H1 (cell line): ENCODE measurements at regions not wholly inside any gene's neighbourhood (a gene's known extent, or its start where the extent isn't known, plus 50 kb on each side); places are given as distances from the start of the nearest gene placed in this dataset.

Experiments
- CTCF ChIA-PET: fragments of 300-600 bp; sonication (Branson Sonifier 250); formaldehyde crosslinking; loops from one replicate; lab custom pipeline; 2021; ENCODE audit not compliant: partially characterized antibody; lab: Charles Lee
- POLR2A ChIA-PET: fragments of 300-600 bp; sonication (Branson Sonifier 250); formaldehyde crosslinking; loops from one replicate; lab custom pipeline; 2021; ENCODE audit warnings: inconsistent platforms; ENCODE audit not compliant: partially characterized antibody; lab: Charles Lee
- DNase-seq, 2 experiments: peaks; one replicate each; pipeline versions ENCODE4 v3.0.0 to v3.0.0-alpha.2; 2010 to 2022; ENCODE audit warnings: low spot score in 2 of 2, low read depth in 1 of 2, mixed read lengths in 1 of 2
- FAIRE-seq: peaks from 2 replicates; lab custom pipeline; 2011; peaks lifted over from hg19 to GRCh38; lab: Jason Lieb, UNC
- H2AFZ ChIP-seq: 2 replicates; pipeline ENCODE4 v1.8.1; 2012; ENCODE audit warnings: low read length, inconsistent platforms
- H2AK5ac ChIP-seq: 2 replicates; pipeline ENCODE4 v1.6.1; 2013; ENCODE audit warnings: low read depth, low read length
- H2BK120ac ChIP-seq: replicated peaks from 2 replicates; pipeline ENCODE3; 2013; ENCODE audit warnings: low read depth, low read length, inconsistent platforms
- H2BK12ac ChIP-seq: 2 replicates; pipeline ENCODE4 v1.6.1; 2013; ENCODE audit warnings: low read depth, low read length
- H2BK15ac ChIP-seq: 2 replicates; pipeline ENCODE4 v1.6.1; 2013; ENCODE audit warnings: low read length
- H2BK20ac ChIP-seq: 2 replicates; pipeline ENCODE4 v1.6.1; 2013; ENCODE audit warnings: low read length
- H2BK5ac ChIP-seq: 2 replicates; pipeline ENCODE4 v1.6.1; 2013; ENCODE audit warnings: low read depth, low read length
- H3K14ac ChIP-seq: 2 replicates; pipeline ENCODE4 v1.6.1; 2013; ENCODE audit warnings: inconsistent platforms; ENCODE audit not compliant: insufficient read length
- H3K18ac ChIP-seq: 2 replicates; pipeline ENCODE4 v1.6.1; 2013; ENCODE audit warnings: low read length; ENCODE audit errors: extremely low read depth
- H3K23ac ChIP-seq: 2 replicates; pipeline ENCODE4 v1.6.1; 2013; ENCODE audit warnings: inconsistent platforms; ENCODE audit not compliant: insufficient read length
- H3K23me2 ChIP-seq: 2 replicates; pipeline ENCODE4 v1.6.1; 2013; ENCODE audit warnings: low read depth, low read length
- H3K27ac ChIP-seq: 2 replicates; pipeline ENCODE4 v1.6.1; 2011; ENCODE audit warnings: low read depth, low read length, inconsistent platforms
- H3K27me3 ChIP-seq, 4 experiments: replicated peaks in 1 of 4; 1 replicate in 1 of 4; 2 replicates in 3 of 4; pipeline versions ENCODE4 v1.6.1 to v1.8.1; 2011 to 2013; ENCODE audit warnings: low read length in 3 of 4, mild to moderate bottlenecking in 3 of 4, inconsistent platforms in 2 of 4, mixed read lengths in 2 of 4, moderate library complexity in 1 of 4; ENCODE audit not compliant: control insufficient read depth in 3 of 4, insufficient read depth in 3 of 4; ENCODE audit errors: extremely low read depth in 1 of 4
- H3K36me3 ChIP-seq, 4 experiments: 2 replicates each; pipeline versions ENCODE4 v1.6.1 to v1.8.1; 2011 to 2013; ENCODE audit warnings: mild to moderate bottlenecking in 4 of 4, low read length in 3 of 4, moderate library complexity in 2 of 4, control low read depth in 1 of 4, inconsistent platforms in 1 of 4; ENCODE audit not compliant: insufficient read depth in 4 of 4, control insufficient read depth in 2 of 4
- H3K4ac ChIP-seq: replicated peaks from 2 replicates; pipeline ENCODE3; 2013; ENCODE audit warnings: low read length, low read depth, mixed read lengths, inconsistent platforms; ENCODE audit not compliant: insufficient read length
- H3K4me1 ChIP-seq, 4 experiments: replicated peaks in 1 of 4; 1 replicate in 1 of 4; 2 replicates in 3 of 4; pipeline versions ENCODE4 v1.6.1 to v1.8.1; 2011 to 2013; ENCODE audit warnings: low read length in 3 of 4, inconsistent platforms in 2 of 4, mixed read lengths in 1 of 4; ENCODE audit not compliant: insufficient read depth in 4 of 4, control insufficient read depth in 3 of 4
- H3K4me2 ChIP-seq, 2 experiments: 2 replicates each; pipeline versions ENCODE4 v1.6.1 to v1.8.1; 2011 to 2013; ENCODE audit warnings: low read depth in 2 of 2, low read length in 2 of 2, control low read depth in 1 of 2, inconsistent platforms in 1 of 2, mild to moderate bottlenecking in 1 of 2; ENCODE audit not compliant: insufficient read depth in 1 of 2
- H3K4me3 ChIP-seq, 4 experiments: fragments of 200-600, 300-600 bp in 1 of 4; sonication (generic), shearing (Covaris generic), sonication (Bioruptor Twin) in 1 of 4; 2 replicates each; pipeline versions ENCODE4 v1.5.1 to v1.8.1; 2011 to 2016; ENCODE audit warnings: low read length in 4 of 4, low read depth in 3 of 4, control low read depth in 2 of 4, inconsistent platforms in 2 of 4, mild to moderate bottlenecking in 2 of 4, mixed read lengths in 1 of 4, moderate library complexity in 1 of 4; ENCODE audit not compliant: insufficient read depth in 2 of 4; ENCODE audit errors: extremely low read depth in 1 of 4
- H3K56ac ChIP-seq: replicated peaks from 2 replicates; pipeline ENCODE3; 2013; ENCODE audit warnings: low read depth, mild to moderate bottlenecking, mixed read lengths, low read length, inconsistent platforms; ENCODE audit not compliant: insufficient read length
- H3K79me1 ChIP-seq: 2 replicates; pipeline ENCODE4 v1.6.1; 2013; ENCODE audit warnings: low read depth, low read length, control low read depth
- H3K79me2 ChIP-seq, 2 experiments: 2 replicates each; pipeline versions ENCODE4 v1.6.1 to v1.8.1; 2012 to 2013; ENCODE audit warnings: low read length in 2 of 2, mild to moderate bottlenecking in 2 of 2, inconsistent platforms in 1 of 2; ENCODE audit not compliant: insufficient read depth in 2 of 2, control insufficient read depth in 1 of 2
- H3K9ac ChIP-seq, 4 experiments: replicated peaks in 1 of 4; 1 replicate in 1 of 4; 2 replicates in 3 of 4; pipeline versions ENCODE4 v1.6.1 to v1.8.1; 2011 to 2013; ENCODE audit warnings: low read depth in 3 of 4, low read length in 3 of 4, control low read depth in 2 of 4, mild to moderate bottlenecking in 2 of 4, moderate library complexity in 2 of 4, inconsistent platforms in 1 of 4; ENCODE audit errors: extremely low read depth in 1 of 4
- H3K9me3 ChIP-seq, 2 experiments: 2 replicates each; pipeline versions ENCODE4 v1.6.1 to v1.8.1; 2012 to 2013; ENCODE audit warnings: mild to moderate bottlenecking in 2 of 2, moderate library complexity in 2 of 2, control low read depth in 1 of 2, inconsistent platforms in 1 of 2, low read depth in 1 of 2, low read length in 1 of 2, mixed read lengths in 1 of 2; ENCODE audit not compliant: insufficient read depth in 2 of 2
- H4K20me1 ChIP-seq, 2 experiments: replicated peaks in 1 of 2; 2 replicates each; pipeline versions ENCODE3 to v1.8.1; 2011 to 2013; ENCODE audit warnings: inconsistent platforms in 2 of 2, low read length in 2 of 2, mild to moderate bottlenecking in 1 of 2; ENCODE audit not compliant: insufficient read depth in 2 of 2, control insufficient read depth in 1 of 2
- H4K5ac ChIP-seq: 2 replicates; pipeline ENCODE4 v1.6.1; 2013; ENCODE audit warnings: low read length, low read depth, mixed read lengths, inconsistent platforms; ENCODE audit not compliant: insufficient read length
- H4K8ac ChIP-seq: 2 replicates; pipeline ENCODE4 v1.8.0; 2013; ENCODE audit warnings: mild to moderate bottlenecking, moderate library complexity, low read length, inconsistent platforms; ENCODE audit not compliant: insufficient read depth; ENCODE audit errors: extremely low read depth
- H4K91ac ChIP-seq: replicated peaks from 2 replicates; pipeline ENCODE3; 2013; ENCODE audit warnings: low read length, mixed read lengths, inconsistent platforms; ENCODE audit not compliant: insufficient read length
- ATF3 ChIP-seq: IDR thresholded peaks from 2 replicates; pipeline ENCODE4 v1.6.1; 2011; ENCODE audit warnings: low read depth, mild to moderate bottlenecking, low read length; ENCODE audit not compliant: insufficient read depth
- CBX5 ChIP-seq: fragments of 300-800, 300-1000 bp; sonication (generic); IDR thresholded peaks from 2 replicates; pipeline ENCODE4 v1.7.1; 2016; ENCODE audit warnings: antibody characterized with exemption, low read length, low read depth
- CEBPB ChIP-seq: IDR thresholded peaks from 2 replicates; pipeline ENCODE4 v1.6.1; 2012; ENCODE audit warnings: low read depth, low read length
- CHD2 ChIP-seq: IDR thresholded peaks from 2 replicates; pipeline ENCODE4 v1.6.1; 2012; ENCODE audit warnings: low read length, improper control_type of control experiment
- CTCF ChIP-seq, 3 experiments: IDR thresholded peaks; 1 replicate in 2 of 3; 2 replicates in 1 of 3; pipeline versions ENCODE4 v1.5.1 to v1.6.1; 2011; ENCODE audit warnings: low read length in 3 of 3, mild to moderate bottlenecking in 3 of 3, inconsistent platforms in 2 of 3, low read depth in 1 of 3, moderate library complexity in 1 of 3; ENCODE audit not compliant: insufficient read depth in 1 of 3; ENCODE audit errors: control extremely low read depth in 1 of 3
- HDAC6 ChIP-seq: IDR thresholded peaks from one replicate; pipeline ENCODE4 v1.7.1; 2012; ENCODE audit warnings: low read depth, mild to moderate bottlenecking, inconsistent platforms, low read length, moderate library complexity
- RXRA ChIP-seq: IDR thresholded peaks from 2 replicates; pipeline ENCODE4 v1.6.1; 2011; ENCODE audit warnings: low read depth, mild to moderate bottlenecking, low read length, moderate library complexity; ENCODE audit not compliant: insufficient read depth
- SAP30 ChIP-seq: fragments of 300-600 bp; sonication (generic); IDR thresholded peaks from 2 replicates; pipeline ENCODE4 v1.7.1; 2012; ENCODE audit warnings: low read length, moderate library complexity, mild to moderate bottlenecking, inconsistent platforms; ENCODE audit not compliant: insufficient read depth, insufficient replicate concordance
- WGBS, 2 experiments: shearing (Covaris generic) in 1 of 2; methylation state at CpG; one replicate each; pipeline versions ENCODE4 v1.1.6 to v1.1.7; 2013 to 2015; ENCODE audit warnings: low lambda C conversion rate in 2 of 2, mixed read lengths in 2 of 2, inconsistent platforms in 1 of 2, low coverage in 1 of 2, missing lambda C conversion rate in 1 of 2; ENCODE audit not compliant: insufficient replicate concordance in 2 of 2, insufficient coverage in 1 of 2, insufficient read length in 1 of 2; ENCODE audit errors: extremely low coverage in 1 of 2, missing lambda C conversion rate in 1 of 2; 5-methylcytosine and 5-hydroxymethylcytosine counted together

- Histone ChIP-seq H3K23me2 (no peaks in the 10 kb centered on the region), H3K4ac (no peak overlapping the region), H3K79me2 (no peaks in the 10 kb centered on the region), H2BK120ac (no peak overlapping the region), H2BK20ac (no peak overlapping the region), H4K20me1 (no peaks in the 10 kb centered on the region), H3K4me3 (no peak overlapping the region), H3K4me1 (no peaks in the 10 kb centered on the region), H3K36me3 (no peaks in the 10 kb centered on the region), H3K27me3 (no peaks in the 10 kb centered on the region; a peak in 1 of 7 replicates), H2AFZ (no peak overlapping the region), H3K79me1 (no peaks in the 10 kb centered on the region), H4K5ac (no peak overlapping the region), H3K4me2 (no peak overlapping the region), H4K91ac (no peak overlapping the region), H3K14ac (no peak overlapping the region), H3K9me3 (no peaks in the 10 kb centered on the region), H2BK15ac (no peak overlapping the region), H2BK12ac (no peak overlapping the region), H2AK5ac (no peak overlapping the region), H3K18ac (no peak overlapping the region), H3K27ac (no peak overlapping the region), H4K8ac (no peak overlapping the region), H3K9ac (no peak overlapping the region), H2BK5ac (no peak overlapping the region), H3K56ac (no peak overlapping the region), H3K23ac (no peak overlapping the region)
- ChIA-PET POLR2A (no interaction called here), CTCF (interaction anchor here (1.1 kb wide), 1 partner anchor 12 kb away, joined by 3 read pairs; no protein-coding TSS in a partner anchor)
- DNase-seq (no peak), FAIRE-seq (no peak)
- 96% methylated on average over 3 of the region's 3 CpGs; no CpG with 5 or more reads in 1 of the 2 experiments for WGBS, 2 experiments
- TF ChIP-seq CEBPB = no peak
- TF ChIP-seq HDAC6 = no peak
- TF ChIP-seq CBX5 = no peak
- TF ChIP-seq CTCF (IDR thresholded peaks at IDR 0.05; ENCODE audit: control extremely low read depth in 1 of 3, insufficient read depth in 1 of 3, low read depth in 1 of 3, low read length in 3 of 3) = no peak
- no peak for TF ChIP-seq RXRA
- no peak for TF ChIP-seq ATF3
- no peak for TF ChIP-seq SAP30
- no peak for TF ChIP-seq CHD2
These were observed 82.4 kb upstream of the PDE1C start for GRCh38 chr7:32152576-32152975.
